Osteocyte (in vitro differentiated cells): ENCODE measurements at regions not wholly inside any gene's neighbourhood (a gene's known extent, or its start where the extent isn't known, plus 50 kb on each side); places are given as distances from the start of the nearest gene placed in this dataset.

Experiments
- DNase-seq: peaks from one replicate; pipeline ENCODE4 v3.0.0; 2021; ENCODE audit warnings: mixed read lengths; ENCODE audit not compliant: unreplicated experiment; ENCODE audit errors: extremely low spot score
- H3K27ac Mint-ChIP-seq: one replicate; pipeline ENCODE4 v1.8.0; 2021; ENCODE audit warnings: mild to moderate bottlenecking, mixed read lengths; ENCODE audit not compliant: unreplicated experiment
- H3K27me3 Mint-ChIP-seq: one replicate; pipeline ENCODE4 v1.8.0; 2021; ENCODE audit warnings: mixed read lengths; ENCODE audit not compliant: unreplicated experiment
- H3K36me3 Mint-ChIP-seq: one replicate; pipeline ENCODE4 v1.8.0; 2021; ENCODE audit warnings: mixed read lengths; ENCODE audit not compliant: unreplicated experiment
- H3K4me1 Mint-ChIP-seq: one replicate; pipeline ENCODE4 v1.8.0; 2021; ENCODE audit warnings: mixed read lengths; ENCODE audit not compliant: unreplicated experiment
- H3K4me3 Mint-ChIP-seq: one replicate; pipeline ENCODE4 v1.8.0; 2021; ENCODE audit warnings: mild to moderate bottlenecking, moderate library complexity, mixed read lengths; ENCODE audit not compliant: unreplicated experiment
- H3K9me3 Mint-ChIP-seq: one replicate; pipeline ENCODE4 v1.8.0; 2021; ENCODE audit warnings: mixed read lengths; ENCODE audit not compliant: unreplicated experiment
- CTCF ChIP-seq: fragments of 200-600 bp; sonication (generic); IDR thresholded peaks from 2 replicates; pipeline ENCODE4 v1.5.0; 2021; ENCODE audit warnings: antibody characterized with exemption, mild to moderate bottlenecking, moderate library complexity

- Mint-ChIP-seq H3K27ac (no peak overlapping the region), H3K36me3 (no peaks in the 10 kb centered on the region), H3K4me3 (no peak overlapping the region), H3K9me3 (no peaks in the 10 kb centered on the region), H3K27me3 (peaks cover 25% of the 10 kb centered on the region), H3K4me1 (no peaks in the 10 kb centered on the region)
- TF ChIP-seq CTCF = no peak
- DNase-seq = no peak
Observed at GRCh38 chr4:72858328-72858727, 211.2 kb downstream of the COX18 start.

- no peak for TF ChIP-seq CTCF
- Mint-ChIP-seq H3K27me3 (peaks cover 24% of the 10 kb centered on the region), H3K27ac (no peak overlapping the region), H3K9me3 (no peaks in the 10 kb centered on the region), H3K36me3 (no peaks in the 10 kb centered on the region), H3K4me3 (no peak overlapping the region), H3K4me1 (no peaks in the 10 kb centered on the region)
- no peak for DNase-seq
Observed at GRCh38 chr4:72857787-72858186, 211.7 kb downstream of the COX18 start.

- Mint-ChIP-seq H3K27ac (no peak overlapping the region), H3K36me3 (no peaks in the 10 kb centered on the region), H3K27me3 (peaks cover 19% of the 10 kb centered on the region), H3K9me3 (no peaks in the 10 kb centered on the region), H3K4me3 (no peak overlapping the region), H3K4me1 (no peaks in the 10 kb centered on the region)
- TF ChIP-seq CTCF = no peak
- DNase-seq = no peak
Observed at GRCh38 chr4:72857216-72857615, 212.3 kb downstream of the COX18 start.

GRCh38 chr4:72846280-72847111 lies 223.0 kb downstream of the COX18 start:
- H3K4me3 Mint-ChIP-seq = no peak overlapping the region
- no peak overlapping the region for H3K27ac Mint-ChIP-seq

More at GRCh38 chr4:72846280-72847111, 223.0 kb downstream of the COX18 start:
- H3K9me3 Mint-ChIP-seq = peaks cover 4% of the 10 kb centered on the region
- peaks cover 5% of the 10 kb centered on the region for H3K27me3 Mint-ChIP-seq
- H3K36me3 Mint-ChIP-seq = no peaks in the 10 kb centered on the region
- no peak for TF ChIP-seq CTCF
- DNase-seq = no peak
- H3K4me1 Mint-ChIP-seq = peaks cover 6% of the 10 kb centered on the region
